HG02588 (cell line): ENCODE measurements at regions not wholly inside any gene's neighbourhood (a gene's known extent, or its start where the extent isn't known, plus 50 kb on each side); places are given as distances from the start of the nearest gene placed in this dataset.

ENCODE experiments used
- ATAC-seq: cut with Tn5 transposase; IDR thresholded peaks from one replicate; pipeline ENCODE4 v1.9.1; 2021; ENCODE audit warnings: mild to moderate bottlenecking, moderate library complexity; ENCODE audit not compliant: unreplicated experiment

DNA sequence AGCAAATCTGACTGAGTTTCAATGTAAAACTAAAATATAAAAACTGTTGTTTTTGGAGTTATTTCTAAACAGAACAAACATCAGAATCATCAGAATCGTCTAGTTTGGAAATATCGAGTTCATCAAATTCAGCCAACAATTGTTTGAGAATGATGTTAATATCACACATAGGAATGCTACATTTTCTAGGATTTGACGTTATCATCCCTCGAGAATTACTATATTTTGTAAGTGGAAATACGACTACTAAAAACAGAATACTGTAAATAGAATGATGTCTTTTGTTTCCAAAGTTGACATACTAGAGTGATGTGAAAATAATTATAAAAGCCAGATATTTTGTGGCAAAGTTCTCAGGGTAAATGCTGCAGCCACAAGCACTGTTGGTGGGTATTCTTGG is 805.9 kb downstream of the TLE1 start:
- no peak for ATAC-seq

DNA sequence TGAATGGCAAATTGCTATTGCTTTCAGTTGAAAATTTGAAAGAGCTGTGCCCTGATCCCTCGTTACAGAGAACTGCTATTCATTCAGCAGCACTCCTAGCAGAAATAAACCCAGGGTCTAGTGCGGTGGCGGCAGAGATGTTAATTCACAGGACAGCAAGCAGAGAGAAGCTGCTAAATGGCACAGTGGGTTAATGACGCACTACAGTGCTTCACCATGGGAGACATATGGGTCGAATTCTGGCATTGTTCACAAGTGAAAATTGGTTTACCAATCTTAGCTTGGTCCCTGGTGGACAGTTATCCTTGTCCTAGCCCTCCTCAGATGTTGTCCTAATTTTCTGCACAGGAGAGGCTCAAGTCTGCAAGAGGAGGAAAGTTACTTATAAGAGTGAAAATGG is 807.4 kb downstream of the TLE1 start:
- no peak for ATAC-seq

DNA sequence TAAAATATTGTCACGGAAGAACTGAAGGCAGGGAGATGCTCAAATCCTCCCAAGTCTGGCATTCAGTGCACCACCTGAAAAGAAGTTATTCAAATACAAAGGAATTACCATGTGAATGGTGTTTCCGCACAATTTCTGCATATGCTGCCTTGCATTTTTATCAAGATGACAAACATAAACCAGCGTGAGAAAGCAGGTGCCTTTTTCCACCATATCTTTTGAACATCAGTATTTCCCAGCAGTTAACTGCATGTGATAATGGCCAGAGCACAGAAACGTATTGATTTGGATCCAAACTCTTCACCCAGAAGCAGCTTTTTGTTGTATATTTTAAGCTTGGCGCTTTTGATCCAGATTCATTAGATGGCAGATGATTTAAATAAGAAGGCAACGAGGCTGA is 808.0 kb downstream of the TLE1 start:
- ATAC-seq = no peak

DNA sequence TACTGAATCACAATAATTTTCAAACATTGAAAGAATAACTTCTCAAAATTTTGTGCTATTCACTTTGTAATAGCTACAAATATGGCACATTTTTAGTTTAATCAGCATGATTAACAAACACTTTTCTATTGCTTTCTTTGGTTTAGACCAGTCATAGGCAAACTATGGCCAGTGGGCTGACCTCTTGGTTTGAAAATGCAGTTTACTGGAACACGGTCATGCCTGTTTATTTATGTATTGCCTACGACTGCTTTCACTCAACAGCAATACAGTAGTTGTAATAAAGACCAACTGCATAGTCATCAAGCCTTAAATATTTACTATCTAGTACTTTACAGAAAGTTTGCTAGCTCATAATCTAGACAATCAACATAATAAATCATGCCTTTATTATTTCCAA is 810.8 kb downstream of the TLE1 start:
- ATAC-seq = no peak

DNA sequence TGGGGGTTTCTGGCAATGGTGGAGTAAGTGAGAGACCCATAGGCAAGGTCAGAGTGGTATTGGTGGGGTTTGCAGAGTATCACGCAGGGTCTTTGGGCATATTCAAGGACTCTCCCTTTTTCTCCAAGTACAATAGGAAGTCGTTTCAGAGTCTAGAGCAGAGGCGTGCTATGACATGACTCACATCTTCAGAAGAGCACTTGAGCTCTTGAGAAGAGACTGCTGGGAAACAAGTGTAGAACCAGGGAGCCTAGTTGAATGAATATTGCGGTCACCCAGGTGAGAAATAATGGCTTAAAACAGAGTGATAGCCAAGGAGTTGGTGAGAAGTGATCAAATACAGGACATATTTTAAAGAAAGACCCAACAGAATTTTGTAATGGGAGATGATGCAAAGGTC is 813.4 kb downstream of the TLE1 start:
- no peak for ATAC-seq

DNA sequence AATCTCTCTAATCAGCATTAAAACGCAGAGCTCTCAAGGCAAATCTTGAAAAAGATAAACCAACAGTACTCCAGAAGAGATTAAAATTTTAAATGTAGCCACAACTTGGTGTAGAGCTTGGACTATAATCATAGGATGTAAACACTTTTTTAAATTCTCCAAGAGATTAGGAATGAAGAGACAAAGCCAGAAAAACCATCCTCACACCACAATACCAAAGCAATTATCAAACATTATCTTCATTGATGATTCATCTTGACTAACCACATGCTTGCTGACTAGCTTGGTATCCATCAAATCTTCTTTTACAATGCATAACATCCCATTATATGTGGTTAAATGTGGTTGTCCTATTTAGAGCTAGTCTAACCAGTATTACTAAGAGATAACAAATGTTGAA is 815.1 kb downstream of the TLE1 start:
- ATAC-seq = no peak

DNA sequence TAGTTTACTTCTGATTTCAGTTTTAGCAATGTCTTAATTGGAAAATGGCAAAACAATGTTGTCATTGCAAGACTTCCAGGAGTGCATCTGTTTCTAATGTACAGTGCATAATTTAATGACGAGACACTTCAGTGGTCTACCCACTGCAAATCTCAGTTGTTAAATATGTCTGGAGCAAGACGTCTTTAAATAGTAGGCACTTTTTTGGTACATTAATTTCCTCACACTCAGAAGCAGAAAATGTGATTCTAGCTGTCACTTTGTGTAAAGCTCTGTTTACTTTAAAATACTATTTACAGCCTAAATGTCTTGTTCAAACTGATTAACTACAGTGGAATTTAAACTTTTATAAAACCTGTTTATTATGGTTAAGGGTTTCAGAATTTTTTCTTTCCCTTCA is 815.5 kb downstream of the TLE1 start:
- ATAC-seq = no peak

DNA sequence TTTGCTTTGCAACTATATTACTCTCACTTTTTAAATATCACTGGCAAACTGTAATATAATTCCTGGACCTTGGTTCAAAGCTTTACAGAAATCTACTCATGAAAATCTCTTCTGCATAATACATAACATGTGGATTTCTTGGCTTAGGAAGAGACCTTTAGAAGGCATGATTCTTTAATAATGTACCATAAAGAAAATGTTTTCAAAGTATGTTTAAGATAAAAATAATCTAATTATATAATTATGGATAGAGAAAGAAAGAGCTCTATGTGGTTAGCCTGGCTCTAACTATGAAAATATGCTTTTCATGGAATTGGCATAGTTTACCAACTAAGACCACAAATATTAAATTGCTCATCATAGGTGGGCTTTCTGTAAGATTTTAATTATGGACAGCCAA is 817.8 kb downstream of the TLE1 start:
- no peak for ATAC-seq

DNA sequence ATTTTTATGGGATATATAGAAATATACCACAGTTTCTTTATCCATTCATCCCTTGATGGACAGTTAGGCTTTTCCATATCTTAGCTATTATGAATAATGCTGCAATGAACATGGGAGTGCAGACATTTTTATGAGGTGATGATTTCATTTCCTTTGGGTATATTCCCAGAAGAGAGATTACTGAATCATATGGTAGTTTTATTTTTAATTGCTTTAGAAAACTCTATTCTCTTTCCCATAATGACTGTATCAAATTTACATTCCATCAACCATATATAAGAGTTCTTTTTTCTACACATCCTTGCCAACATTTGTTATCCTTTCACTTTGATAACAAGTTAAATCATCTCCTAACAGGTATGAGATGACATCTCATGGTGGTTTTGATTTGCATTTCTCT is 821.6 kb downstream of the TLE1 start:
- ATAC-seq = no peak

DNA sequence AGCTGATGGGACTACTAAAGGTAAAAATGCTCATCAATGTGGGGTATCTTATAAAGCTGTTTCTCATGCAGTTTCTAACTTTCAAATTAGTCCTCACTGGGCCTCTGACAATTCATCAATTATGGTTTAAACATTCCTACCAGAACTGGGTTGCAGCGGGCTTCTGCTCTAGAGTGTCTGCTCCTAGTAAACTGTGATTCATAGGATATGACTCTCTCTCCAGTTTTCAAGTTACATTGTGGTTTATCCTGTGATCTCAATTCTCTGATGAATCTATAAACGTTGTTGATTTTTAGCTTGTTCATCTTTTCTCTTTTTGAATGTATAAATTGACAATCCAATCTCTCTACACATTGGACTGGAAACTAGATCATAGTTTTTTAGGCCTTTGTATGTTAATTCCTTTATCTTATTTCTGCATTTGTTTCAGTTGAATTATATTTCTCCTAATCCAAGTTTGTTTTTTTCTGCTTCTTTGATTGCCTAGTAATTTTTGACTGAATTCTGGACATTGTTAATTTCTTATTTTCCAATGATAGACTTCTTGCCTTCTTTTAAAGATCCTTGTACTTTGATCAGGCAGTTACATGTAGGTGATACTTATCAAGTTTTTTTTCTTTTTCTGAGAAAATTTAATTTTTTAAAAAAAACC is 822.6 kb downstream of the TLE1 start:
- no peak for ATAC-seq

DNA sequence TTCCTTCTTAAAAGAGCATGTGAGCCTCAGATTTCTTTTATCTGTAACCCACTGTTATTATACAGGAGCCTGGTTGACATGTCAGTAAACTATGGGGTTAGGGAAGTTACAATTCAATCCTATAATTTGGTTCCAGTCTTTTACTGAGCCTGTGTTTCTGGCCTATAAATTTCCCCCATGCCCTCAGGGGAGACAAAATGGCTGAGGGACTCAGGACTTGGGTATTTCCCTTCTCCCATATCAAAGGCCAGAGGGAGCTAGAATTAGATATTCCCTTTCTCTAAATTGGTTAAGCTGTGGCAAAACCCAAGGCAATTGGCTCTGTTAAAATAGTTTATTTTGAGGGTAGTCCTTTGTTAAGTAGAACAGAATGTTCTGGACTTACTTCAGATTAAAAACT is 823.2 kb downstream of the TLE1 start:
- no peak for ATAC-seq

DNA sequence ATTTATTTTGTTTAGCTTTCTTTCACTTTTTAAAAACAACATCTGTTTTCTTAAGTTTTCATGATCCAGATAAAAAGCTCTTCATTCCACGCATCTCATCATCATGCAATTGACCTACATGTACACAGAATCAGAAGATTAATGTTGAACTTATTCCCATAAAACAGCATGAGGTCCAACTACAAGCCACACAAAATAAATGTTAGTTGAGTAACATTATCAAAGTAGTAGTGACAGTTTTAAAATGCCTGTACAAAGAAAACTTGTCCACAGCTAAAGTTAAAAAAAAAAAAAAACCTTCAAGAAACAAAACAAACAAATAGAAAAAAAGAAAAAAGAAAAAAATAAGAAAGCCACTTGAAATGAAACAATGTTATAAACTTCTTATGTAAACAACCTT is 846.3 kb downstream of the TLE1 start:
- ATAC-seq = no peak

DNA sequence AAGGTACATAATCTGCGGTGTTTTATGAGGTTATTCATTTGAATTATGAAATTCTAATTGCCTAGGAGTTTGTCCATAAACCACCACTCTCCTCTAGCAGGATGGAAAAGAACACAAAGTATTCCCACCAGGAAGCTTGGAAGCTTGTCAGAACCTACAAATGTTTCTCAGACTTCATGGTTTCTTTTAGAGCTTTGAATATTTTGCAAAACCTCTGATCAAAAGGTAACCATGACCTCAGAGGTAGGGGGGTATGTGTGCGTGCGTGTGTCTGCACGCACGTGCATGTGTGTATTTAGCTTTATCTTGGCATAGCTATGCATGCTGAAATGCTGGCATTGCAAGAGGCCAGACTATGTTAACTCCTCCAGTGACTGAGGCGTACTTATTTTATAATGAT is 847.0 kb downstream of the TLE1 start:
- no peak for ATAC-seq

DNA sequence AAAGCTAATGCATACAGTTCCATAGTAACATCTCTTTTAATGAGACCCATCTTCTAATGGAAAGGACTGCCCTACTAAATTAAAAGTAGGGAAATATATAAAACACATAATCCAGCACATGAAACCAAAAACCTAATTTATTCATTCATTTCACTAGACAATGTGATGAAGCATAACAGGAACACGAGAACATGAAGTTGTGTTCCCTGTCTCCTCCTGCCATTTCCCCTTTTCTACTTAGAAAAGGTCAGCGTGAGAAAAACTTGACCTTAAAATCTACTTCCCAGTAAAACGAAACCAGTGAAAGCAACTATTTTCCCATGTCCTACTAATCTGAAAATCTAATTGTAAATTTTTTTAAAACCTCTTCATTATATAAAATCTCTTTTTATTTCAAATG is 847.5 kb downstream of the TLE1 start:
- no peak for ATAC-seq

DNA sequence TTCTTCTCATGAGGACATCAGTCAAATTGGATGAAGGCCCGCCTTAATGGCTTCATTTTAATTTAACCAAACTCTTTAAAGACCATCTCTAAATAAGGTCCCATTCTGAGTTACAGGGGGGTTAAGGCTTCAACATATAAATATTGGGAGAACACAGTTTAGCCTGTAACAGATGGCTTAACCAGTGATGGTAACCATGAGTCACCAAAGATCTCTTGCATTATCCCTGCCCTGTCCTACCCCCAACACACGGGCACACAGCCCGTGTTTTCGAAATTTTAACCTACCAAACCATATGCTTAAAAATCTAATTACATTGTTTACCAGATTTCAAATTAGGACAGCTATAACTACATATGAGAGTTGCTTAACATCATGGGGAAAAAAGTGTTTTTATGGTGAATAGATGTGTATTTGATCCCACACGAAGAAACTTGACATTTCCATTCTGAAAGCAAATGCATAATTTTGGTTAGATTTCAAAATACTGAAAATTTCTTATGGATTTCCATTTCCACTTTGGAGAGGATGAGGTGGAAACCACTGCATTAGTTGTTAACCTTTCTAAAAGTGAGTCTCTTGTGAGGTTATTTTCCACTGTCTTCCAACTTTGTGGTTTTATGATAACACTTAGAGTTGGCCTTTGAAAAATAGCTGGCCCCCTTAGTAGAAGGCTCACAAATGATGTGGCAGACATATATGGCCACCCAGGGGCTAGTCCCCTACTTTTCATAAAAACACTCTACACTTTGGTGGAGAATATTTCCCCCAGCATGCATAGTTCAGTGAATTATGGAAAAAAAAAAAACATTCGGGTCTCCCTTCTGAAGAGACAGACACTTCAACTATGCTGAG is 849.3 kb downstream of the TLE1 start:
- no peak for ATAC-seq

DNA sequence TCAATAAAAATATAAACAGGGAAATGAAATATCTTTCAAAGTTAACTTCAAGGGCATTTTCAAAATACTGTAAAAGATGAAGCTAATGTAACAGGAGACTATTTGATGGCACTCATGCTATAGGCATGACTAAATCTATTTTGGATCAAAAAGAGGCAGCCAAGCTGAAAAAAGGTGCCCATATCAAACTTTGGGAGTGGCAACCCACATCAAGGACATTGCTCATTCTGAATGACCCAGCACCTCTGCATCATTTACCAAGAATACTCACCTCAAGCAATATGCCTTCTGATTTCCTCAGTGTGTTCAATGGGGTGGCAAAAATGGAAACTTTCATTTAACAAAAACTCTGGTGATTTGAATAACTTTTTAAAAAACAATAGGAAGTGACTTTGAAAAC is 853.3 kb downstream of the TLE1 start:
- no peak for ATAC-seq

DNA sequence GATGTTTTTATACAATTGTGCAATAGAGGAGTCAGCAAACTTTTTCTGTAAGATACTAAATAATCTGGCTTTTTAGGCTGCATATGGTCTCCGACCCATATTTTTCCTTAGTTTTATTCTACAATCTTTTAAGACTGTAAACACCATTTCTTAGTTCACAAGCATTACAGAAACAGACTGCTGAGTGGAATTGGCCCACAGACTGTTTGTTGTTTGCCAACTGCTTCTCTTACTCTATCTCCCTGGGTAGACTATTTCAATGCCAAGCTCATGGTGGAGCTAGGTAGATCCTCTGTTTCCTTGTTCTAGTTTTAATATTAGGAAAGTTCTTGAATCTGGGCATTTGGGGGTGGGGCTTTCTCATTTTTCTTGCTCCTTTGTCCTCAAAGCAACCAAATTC is 857.6 kb downstream of the TLE1 start:
- no peak for ATAC-seq

DNA sequence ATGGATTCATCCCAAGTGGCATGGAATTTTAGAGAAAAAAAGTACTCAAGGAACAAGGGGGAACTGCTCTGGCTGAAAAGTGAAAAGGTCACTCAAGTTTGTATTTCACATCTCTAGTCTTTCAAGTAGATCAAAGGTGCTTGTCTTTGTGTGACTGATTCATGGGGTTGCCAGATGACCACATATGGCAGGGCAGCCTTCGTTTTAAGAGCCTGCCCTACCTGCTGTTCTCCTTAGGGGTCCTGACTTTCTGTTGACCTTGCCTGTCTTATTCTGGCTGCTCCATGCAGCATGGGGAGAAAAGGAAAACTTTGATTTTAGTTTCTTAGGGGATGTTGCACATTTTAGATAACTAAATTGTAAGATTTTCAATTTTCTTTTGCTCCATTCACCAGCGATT is 877.7 kb downstream of the TLE1 start:
- ATAC-seq = no peak

DNA sequence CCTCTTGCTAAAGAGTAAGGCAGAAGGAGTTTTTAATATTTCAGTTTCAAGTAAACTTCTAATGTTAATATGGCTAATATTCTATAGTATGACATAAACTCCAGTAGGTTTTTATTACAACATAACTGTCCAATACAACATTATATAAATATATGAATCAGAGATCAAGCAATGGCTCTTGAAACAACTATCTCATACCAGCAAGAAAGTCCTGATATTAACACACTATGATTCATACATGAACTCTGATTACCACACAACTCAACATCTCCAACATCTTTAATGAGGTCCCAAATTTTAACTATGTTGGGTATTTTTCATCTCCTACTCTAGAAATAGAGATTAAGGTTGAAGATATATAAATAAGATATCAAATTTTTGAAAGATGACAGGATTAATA is 878.3 kb downstream of the TLE1 start:
- no peak for ATAC-seq

DNA sequence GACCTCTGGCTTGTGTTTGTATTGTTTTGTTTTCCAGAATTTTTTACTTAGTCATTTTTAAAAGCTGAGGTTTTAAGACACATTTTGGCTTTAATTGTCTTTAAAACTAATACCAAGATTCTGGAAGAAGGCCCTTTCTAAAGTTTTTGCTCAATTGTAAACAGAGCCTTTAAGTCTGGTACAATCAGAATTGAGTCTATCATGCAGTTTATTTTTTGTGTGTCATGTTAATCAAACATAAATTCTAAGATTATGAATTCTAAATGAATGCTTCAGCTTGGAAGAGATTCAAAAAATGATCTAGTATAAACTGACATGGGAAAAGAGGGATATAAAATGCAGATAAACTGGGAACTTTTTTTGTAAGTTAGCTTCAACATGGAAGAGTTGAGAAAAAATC is 882.7 kb downstream of the TLE1 start:
- ATAC-seq = no peak

DNA sequence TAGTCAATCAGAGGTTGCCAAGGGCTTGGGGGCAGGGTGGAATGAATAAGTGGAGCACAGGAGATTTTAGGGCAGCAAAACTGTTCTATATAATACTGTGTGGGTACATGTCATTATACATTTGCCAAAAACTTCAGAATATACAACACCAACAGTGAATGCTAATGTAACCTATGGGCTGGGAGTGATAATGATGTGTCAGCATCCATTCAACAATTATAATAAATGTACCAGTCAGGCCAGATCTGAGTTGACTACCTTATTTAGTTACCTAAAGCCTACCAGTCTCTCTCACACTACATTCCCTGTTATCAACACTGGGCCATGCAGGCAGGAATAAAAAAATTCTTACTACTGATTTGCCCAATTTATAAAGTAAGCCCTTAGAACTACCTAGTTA is 884.5 kb downstream of the TLE1 start:
- no peak for ATAC-seq

DNA sequence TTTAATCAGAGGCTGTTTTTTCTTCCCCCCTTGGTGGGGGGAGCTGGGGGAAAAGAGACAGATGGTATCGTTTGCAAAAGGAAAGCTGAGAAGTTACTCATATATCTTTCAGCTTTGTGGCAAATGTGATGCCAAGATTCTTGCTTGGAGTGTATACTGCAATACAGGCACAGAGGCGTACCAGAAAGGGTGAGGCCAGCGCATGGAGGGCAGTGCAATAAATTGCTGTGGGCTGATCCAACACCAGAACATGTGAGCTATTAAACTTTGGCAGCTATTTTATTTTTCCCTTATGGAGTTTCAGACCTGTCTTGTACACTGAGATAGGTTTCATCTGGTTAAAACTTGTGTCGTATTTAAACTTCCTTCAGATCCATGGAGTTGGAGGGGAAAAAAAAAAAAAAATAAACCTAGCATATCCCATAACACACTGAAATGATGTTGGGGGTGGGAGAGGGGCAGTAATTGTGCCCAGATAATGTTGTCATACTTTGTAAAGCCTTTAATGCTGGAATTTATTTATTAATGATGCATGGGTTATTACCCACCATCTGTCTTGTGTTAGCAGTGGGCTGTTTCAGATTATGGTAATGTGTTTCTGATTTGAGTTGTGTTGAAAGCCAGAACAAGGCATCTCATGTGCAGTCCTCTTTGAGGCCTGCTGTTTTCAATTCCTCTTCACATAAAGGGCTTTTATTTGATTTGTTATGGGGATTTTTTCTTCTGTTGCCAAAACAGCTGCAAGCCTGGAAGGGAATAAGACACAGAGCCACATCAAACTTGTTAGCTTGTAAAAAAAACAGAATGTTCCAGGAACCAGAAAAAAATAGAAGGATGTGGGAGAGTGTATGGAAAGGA is 891.3 kb downstream of the TLE1 start:
- no peak for ATAC-seq
